ENCODE measurements at regions not wholly inside any gene's neighbourhood (a gene's known extent, or its start where the extent isn't known, plus 50 kb on each side); places are given as distances from the start of the nearest gene placed in this dataset.

GRCh38 chr19:28670836-28671235, 542.1 kb downstream of the UQCRFS1 start:
- TF ChIP-seq CTCF (IDR thresholded peaks at IDR 0.05) (no peak), POLR2A (IDR thresholded peaks at IDR 0.05) (no peak)
